ENCODE measurements at regions not wholly inside any gene's neighbourhood (a gene's known extent, or its start where the extent isn't known, plus 50 kb on each side); places are given as distances from the start of the nearest gene placed in this dataset.

DNA sequence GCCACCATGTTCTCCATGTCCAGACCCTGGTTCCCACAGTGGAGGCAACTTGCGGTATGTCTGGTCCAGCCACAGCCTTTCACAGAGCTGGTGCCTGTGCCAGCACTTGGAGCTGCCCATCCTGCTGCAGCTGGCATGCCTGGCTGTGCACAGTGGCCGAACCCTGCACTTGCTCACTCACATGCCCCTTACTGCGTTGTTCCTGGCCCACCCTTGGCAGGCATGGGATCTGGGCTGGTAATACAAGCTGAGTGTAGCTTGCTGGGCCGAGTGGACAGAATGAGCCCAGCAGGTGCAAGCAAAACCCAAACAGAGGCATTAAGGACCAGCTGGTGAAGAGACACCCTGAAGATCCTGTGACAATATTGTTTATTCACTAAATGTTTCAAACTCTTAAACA is 583.9 kb upstream of the SLITRK6 start:
- TF ChIP-seq POLR2A (IDR thresholded peaks at IDR 0.05), result no peak
- TF ChIP-seq, protein P1, sequence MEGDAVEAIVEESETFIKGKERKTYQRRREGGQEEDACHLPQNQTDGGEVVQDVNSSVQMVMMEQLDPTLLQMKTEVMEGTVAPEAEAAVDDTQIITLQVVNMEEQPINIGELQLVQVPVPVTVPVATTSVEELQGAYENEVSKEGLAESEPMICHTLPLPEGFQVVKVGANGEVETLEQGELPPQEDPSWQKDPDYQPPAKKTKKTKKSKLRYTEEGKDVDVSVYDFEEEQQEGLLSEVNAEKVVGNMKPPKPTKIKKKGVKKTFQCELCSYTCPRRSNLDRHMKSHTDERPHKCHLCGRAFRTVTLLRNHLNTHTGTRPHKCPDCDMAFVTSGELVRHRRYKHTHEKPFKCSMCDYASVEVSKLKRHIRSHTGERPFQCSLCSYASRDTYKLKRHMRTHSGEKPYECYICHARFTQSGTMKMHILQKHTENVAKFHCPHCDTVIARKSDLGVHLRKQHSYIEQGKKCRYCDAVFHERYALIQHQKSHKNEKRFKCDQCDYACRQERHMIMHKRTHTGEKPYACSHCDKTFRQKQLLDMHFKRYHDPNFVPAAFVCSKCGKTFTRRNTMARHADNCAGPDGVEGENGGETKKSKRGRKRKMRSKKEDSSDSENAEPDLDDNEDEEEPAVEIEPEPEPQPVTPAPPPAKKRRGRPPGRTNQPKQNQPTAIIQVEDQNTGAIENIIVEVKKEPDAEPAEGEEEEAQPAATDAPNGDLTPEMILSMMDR (IDR thresholded peaks at IDR 0.05), result no peak
